BLaER1 treated with 17β-estradiol and CSF1 and Interleukin-3, amounts not matched to agents 10 nM and 100 nM (cell line): ENCODE measurements at regions not wholly inside any gene's neighbourhood (a gene's known extent, or its start where the extent isn't known, plus 50 kb on each side); places are given as distances from the start of the nearest gene placed in this dataset.

Experiments used
- H3K27ac ChIP-seq, 11 experiments: shearing (Covaris generic); formaldehyde crosslinking; 2 replicates each; pipeline ENCODE4 v1.8.1; 2022
- H3K27me3 ChIP-seq, 11 experiments: shearing (Covaris generic); formaldehyde crosslinking; 2 replicates each; pipeline ENCODE4 v1.8.1; 2022
- H3K36me3 ChIP-seq, 11 experiments: shearing (Covaris generic); formaldehyde crosslinking; 2 replicates each; pipeline ENCODE4 v1.8.1; 2022
- H3K4me1 ChIP-seq, 10 experiments: shearing (Covaris generic); formaldehyde crosslinking; 2 replicates each; pipeline ENCODE4 v1.8.1; 2022
- H3K4me2 ChIP-seq, 11 experiments: shearing (Covaris generic); formaldehyde crosslinking; 2 replicates each; pipeline ENCODE4 v1.8.1; 2022
- H3K4me3 ChIP-seq, 10 experiments: shearing (Covaris generic); formaldehyde crosslinking; 2 replicates each; pipeline ENCODE4 v1.8.1; 2022
- H3K9ac ChIP-seq, 11 experiments: shearing (Covaris generic); formaldehyde crosslinking; 2 replicates each; pipeline ENCODE4 v1.8.1; 2022
- H3K9me3 ChIP-seq, 11 experiments: shearing (Covaris generic); formaldehyde crosslinking; replicated peaks in 1 of 11; 2 replicates each; pipeline ENCODE4 v1.8.1; 2022
- H4K20me1 ChIP-seq, 11 experiments: shearing (Covaris generic); formaldehyde crosslinking; 2 replicates each; pipeline ENCODE4 v1.8.1; 2022
- Cebpa-rat ChIP-seq, 11 experiments: shearing (Covaris generic); IDR thresholded peaks; 2 replicates each; pipeline ENCODE4 v1.8.1; 2022

- H3K4me1 ChIP-seq, result peaks cover 0 to 13% (median 6%) of the 10 kb centered on the region in 10 experiments; a peak in 10 of 20 replicates
- H3K4me3 ChIP-seq, result no peak overlapping the region
- no peaks in the 10 kb centered on the region for H3K36me3 ChIP-seq
Measured at GRCh38 chr21:35644523-35644922, 415.8 kb downstream of the SETD4 start.

GRCh38 chr21:35643176-35643575 lies 417.1 kb downstream of the SETD4 start:
- no peak overlapping the region for H3K27ac ChIP-seq
- TF ChIP-seq Cebpa-rat (IDR thresholded peaks at IDR 0.05), result no peak
- no peak overlapping the region for H3K4me3 ChIP-seq
- H3K9ac ChIP-seq, result no peak overlapping the region
- H3K36me3 ChIP-seq, result no peaks in the 10 kb centered on the region
- H3K27me3 ChIP-seq, result no peaks in the 10 kb centered on the region
- peak overlapping the region in 2 of 11 experiments; percentile 17 to 21; a peak in 1 of 22 replicates for H3K4me2 ChIP-seq
- 0 out of 22 replicates have a peak, but pooled peaks cover 0 to 6% (median 0%) of the 10 kb centered on the region in 11 experiments for H3K9me3 ChIP-seq
- no peaks in the 10 kb centered on the region for H4K20me1 ChIP-seq
- peaks cover 0 to 13% (median 6%) of the 10 kb centered on the region in 10 experiments; a peak in 10 of 20 replicates for H3K4me1 ChIP-seq

More at GRCh38 chr21:35644523-35644922, 415.8 kb downstream of the SETD4 start:
- Histone ChIP-seq H4K20me1 (no peaks in the 10 kb centered on the region), H3K9me3 (0 out of 22 replicates have a peak, but pooled peaks cover 0 to 6% (median 0%) of the 10 kb centered on the region in 11 experiments), H3K27me3 (no peaks in the 10 kb centered on the region), H3K27ac (no peak overlapping the region), H3K4me2 (no peak overlapping the region), H3K9ac (no peak overlapping the region)
- TF ChIP-seq Cebpa-rat (IDR thresholded peaks at IDR 0.05), result no peak

- Histone ChIP-seq H3K4me3 (no peak overlapping the region), H3K36me3 (no peaks in the 10 kb centered on the region), H3K4me2 (no peak overlapping the region), H4K20me1 (no peaks in the 10 kb centered on the region), H3K27ac (no peak overlapping the region), H3K27me3 (no peaks in the 10 kb centered on the region), H3K4me1 (peaks cover 0 to 12% (median 5%) of the 10 kb centered on the region in 10 experiments; a peak in 10 of 20 replicates), H3K9ac (no peak overlapping the region), H3K9me3 (0 out of 22 replicates have a peak, but pooled peaks cover 0 to 6% (median 0%) of the 10 kb centered on the region in 11 experiments)
- no peak for TF ChIP-seq Cebpa-rat (IDR thresholded peaks at IDR 0.05)
Measured at GRCh38 chr21:35641271-35642016, 418.9 kb downstream of the SETD4 start.

- Histone ChIP-seq H4K20me1 (no peaks in the 10 kb centered on the region), H3K4me1 (no peaks in the 10 kb centered on the region), H3K36me3 (no peaks in the 10 kb centered on the region), H3K27ac (no peak overlapping the region), H3K9me3 (0 out of 22 replicates have a peak, but pooled peaks cover 0 to 6% (median 0%) of the 10 kb centered on the region in 11 experiments), H3K4me2 (no peak overlapping the region), H3K27me3 (no peaks in the 10 kb centered on the region), H3K9ac (no peak overlapping the region), H3K4me3 (no peak overlapping the region)
- TF ChIP-seq Cebpa-rat (IDR thresholded peaks at IDR 0.05), result no peak
Measured at GRCh38 chr21:35637431-35637830, 422.9 kb downstream of the SETD4 start.

DNA sequence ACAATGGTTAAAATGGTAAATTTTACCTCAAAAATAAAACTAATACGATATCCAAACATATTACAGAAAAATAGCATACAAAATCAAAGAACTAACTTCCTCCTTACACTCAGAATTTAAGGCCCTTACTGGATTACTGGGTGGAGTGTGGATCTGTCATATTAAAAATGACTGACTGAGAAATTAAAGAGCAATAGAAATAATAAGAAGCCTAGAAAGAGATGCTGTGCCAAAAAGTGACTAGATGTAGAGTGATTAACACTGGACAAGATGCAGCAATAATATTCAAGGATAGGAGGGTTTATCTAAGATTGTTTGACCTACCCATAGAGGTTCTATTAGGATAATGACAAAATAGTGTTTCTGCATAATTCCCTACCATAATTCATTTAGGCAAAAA lies 424.3 kb downstream of the SETD4 start:
- H4K20me1 ChIP-seq, result no peaks in the 10 kb centered on the region
- TF ChIP-seq Cebpa-rat (IDR thresholded peaks at IDR 0.05), result no peak
- H3K9ac ChIP-seq, result no peak overlapping the region
- H3K4me1 ChIP-seq, result no peaks in the 10 kb centered on the region
- H3K27ac ChIP-seq, result no peak overlapping the region
- H3K36me3 ChIP-seq, result no peaks in the 10 kb centered on the region
- H3K4me3 ChIP-seq, result no peak overlapping the region
- H3K27me3 ChIP-seq, result no peaks in the 10 kb centered on the region
- H3K4me2 ChIP-seq, result no peak overlapping the region
- H3K9me3 ChIP-seq, result no peaks in the 10 kb centered on the region

DNA sequence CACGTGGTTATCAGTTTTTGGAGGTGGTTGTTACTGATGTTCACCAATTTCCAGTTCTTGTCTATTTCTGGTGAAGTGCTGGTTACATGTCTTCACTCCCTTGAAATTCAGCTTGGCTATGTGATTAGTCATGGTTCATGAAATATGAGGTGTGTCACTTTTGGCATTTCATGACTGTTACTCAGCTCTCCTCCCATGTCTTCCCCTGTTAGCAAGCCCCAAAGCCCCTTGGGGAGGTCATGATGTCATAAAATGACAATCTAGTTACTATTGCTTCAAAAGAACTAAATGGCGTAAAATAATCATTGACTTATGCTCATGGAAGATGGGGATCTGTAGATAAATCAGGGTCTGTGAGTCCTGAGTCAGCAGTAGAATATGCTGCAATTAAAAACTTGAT lies 425.1 kb downstream of the SETD4 start:
- H3K4me1 ChIP-seq, result no peaks in the 10 kb centered on the region
- H4K20me1 ChIP-seq, result no peaks in the 10 kb centered on the region
- no peak overlapping the region for H3K9ac ChIP-seq
- no peak for TF ChIP-seq Cebpa-rat (IDR thresholded peaks at IDR 0.05)
- H3K36me3 ChIP-seq, result no peaks in the 10 kb centered on the region
- no peak overlapping the region for H3K4me2 ChIP-seq
- no peak overlapping the region for H3K27ac ChIP-seq
- no peaks in the 10 kb centered on the region for H3K27me3 ChIP-seq
- no peaks in the 10 kb centered on the region for H3K9me3 ChIP-seq
- H3K4me3 ChIP-seq, result no peak overlapping the region

- Histone ChIP-seq H3K4me3 (no peak overlapping the region), H3K9ac (no peak overlapping the region), H3K36me3 (no peaks in the 10 kb centered on the region), H3K27ac (no peak overlapping the region), H3K4me2 (no peak overlapping the region), H4K20me1 (no peaks in the 10 kb centered on the region), H3K4me1 (no peaks in the 10 kb centered on the region), H3K9me3 (no peaks in the 10 kb centered on the region), H3K27me3 (no peaks in the 10 kb centered on the region)
- no peak for TF ChIP-seq Cebpa-rat (IDR thresholded peaks at IDR 0.05)
Measured at GRCh38 chr21:35633501-35633900, 426.8 kb downstream of the SETD4 start.

- Histone ChIP-seq H3K9ac (no peak overlapping the region), H3K9me3 (no peaks in the 10 kb centered on the region), H3K27me3 (no peaks in the 10 kb centered on the region), H3K27ac (no peak overlapping the region), H3K4me1 (no peaks in the 10 kb centered on the region), H4K20me1 (no peaks in the 10 kb centered on the region), H3K36me3 (no peaks in the 10 kb centered on the region), H3K4me3 (no peak overlapping the region), H3K4me2 (no peak overlapping the region)
- TF ChIP-seq Cebpa-rat (IDR thresholded peaks at IDR 0.05), result no peak
Measured at GRCh38 chr21:35632711-35633110, 427.6 kb downstream of the SETD4 start.

DNA sequence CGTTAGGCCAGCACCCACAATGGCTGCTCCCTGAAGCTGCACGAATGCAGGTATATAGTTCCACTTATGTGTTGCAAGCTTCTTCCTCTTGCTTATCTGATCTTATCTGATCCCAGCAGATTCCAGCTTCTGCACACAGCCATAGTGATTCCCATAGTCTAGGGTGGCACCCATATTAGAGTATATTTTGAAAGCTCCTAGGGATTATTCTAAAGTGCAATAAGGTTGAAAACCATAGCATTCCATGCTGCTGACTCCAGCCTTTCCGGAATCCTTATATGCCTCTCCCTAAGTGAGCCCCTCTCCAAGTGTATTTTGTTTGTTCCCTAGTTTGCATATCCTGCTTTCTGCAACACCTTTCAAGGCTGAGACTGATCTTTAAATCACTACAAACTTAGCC lies 432.0 kb downstream of the SETD4 start:
- Histone ChIP-seq H3K27ac (no peak overlapping the region), H3K4me3 (no peak overlapping the region), H3K9ac (no peak overlapping the region)

GRCh38 chr21:35627462-35627861 lies 432.9 kb downstream of the SETD4 start:
- H3K9me3 ChIP-seq, result peaks cover 0 to 5% (median 0%) of the 10 kb centered on the region in 11 experiments; a peak in 1 of 22 replicates
- no peaks in the 10 kb centered on the region for H3K36me3 ChIP-seq
- H3K4me2 ChIP-seq, result no peak overlapping the region
- no peak overlapping the region for H3K27ac ChIP-seq
- no peak for TF ChIP-seq Cebpa-rat (IDR thresholded peaks at IDR 0.05)
- no peaks in the 10 kb centered on the region for H3K4me1 ChIP-seq
- H3K9ac ChIP-seq, result no peak overlapping the region
- H3K27me3 ChIP-seq, result no peaks in the 10 kb centered on the region
- no peak overlapping the region for H3K4me3 ChIP-seq
- no peaks in the 10 kb centered on the region for H4K20me1 ChIP-seq

More for the DNA sequence above, 432.0 kb downstream of the SETD4 start:
- no peak for TF ChIP-seq Cebpa-rat (IDR thresholded peaks at IDR 0.05)
- Histone ChIP-seq H3K4me2 (no peak overlapping the region), H4K20me1 (no peaks in the 10 kb centered on the region), H3K9me3 (no peaks in the 10 kb centered on the region), H3K36me3 (no peaks in the 10 kb centered on the region), H3K4me1 (no peaks in the 10 kb centered on the region), H3K27me3 (no peaks in the 10 kb centered on the region)
